Ascending aorta (tissue), 2 donors: ENCODE measurements at regions not wholly inside any gene's neighbourhood (a gene's known extent, or its start where the extent isn't known, plus 50 kb on each side); places are given as distances from the start of the nearest gene placed in this dataset.

ENCODE experiments used
- DNase-seq, 2 donors: peaks; one replicate each; pipeline ENCODE4 v3.0.0-alpha.2; 2019; ENCODE audit warnings: low spot score in 2 of 2
- H3K27ac ChIP-seq, 2 donors: fragments of 200-600 bp; sonication (generic); one replicate each; pipeline ENCODE4 v1.5.1; 2016 to 2017; ENCODE audit warnings: mild to moderate bottlenecking in 1 of 2
- H3K27me3 ChIP-seq: fragments of 200-600 bp; sonication (generic); one replicate; pipeline ENCODE4 v1.5.1; 2017
- H3K36me3 ChIP-seq, 2 donors: fragments of 200-600 bp; sonication (generic); one replicate each; pipeline ENCODE4 v1.5.1; 2016
- H3K4me1 ChIP-seq, 2 donors: fragments of 200-600 bp; sonication (generic); one replicate each; pipeline ENCODE4 v1.5.1; 2016 to 2017; ENCODE audit warnings: mild to moderate bottlenecking in 1 of 2
- H3K4me3 ChIP-seq, 2 donors: fragments of 200-600 bp; sonication (generic); one replicate each; pipeline ENCODE4 v1.5.1; 2016 to 2017; ENCODE audit warnings: mild to moderate bottlenecking in 1 of 2
- H3K9me3 ChIP-seq, 2 donors: fragments of 200-600 bp; sonication (generic); one replicate each; pipeline ENCODE4 v1.5.1; 2016
- intact Hi-C: fragments of 100-400 bp; cut with DNase I; formaldehyde crosslinking; loops from one replicate; pipeline ENCODE4 v1.15.1; 2023
- TF ChIP-seq, protein P1 (sequence below), 3 experiments: fragments of 200-600 bp in 2 of 3; fragments of 450-650 bp in 1 of 3; sonication (generic) in 2 of 3; IDR thresholded peaks; one replicate each; pipeline ENCODE4 v1.5.1; 2016 to 2019; ENCODE audit warnings: antibody characterized with exemption in 3 of 3, mild to moderate bottlenecking in 1 of 3, moderate library complexity in 1 of 3

DNA sequence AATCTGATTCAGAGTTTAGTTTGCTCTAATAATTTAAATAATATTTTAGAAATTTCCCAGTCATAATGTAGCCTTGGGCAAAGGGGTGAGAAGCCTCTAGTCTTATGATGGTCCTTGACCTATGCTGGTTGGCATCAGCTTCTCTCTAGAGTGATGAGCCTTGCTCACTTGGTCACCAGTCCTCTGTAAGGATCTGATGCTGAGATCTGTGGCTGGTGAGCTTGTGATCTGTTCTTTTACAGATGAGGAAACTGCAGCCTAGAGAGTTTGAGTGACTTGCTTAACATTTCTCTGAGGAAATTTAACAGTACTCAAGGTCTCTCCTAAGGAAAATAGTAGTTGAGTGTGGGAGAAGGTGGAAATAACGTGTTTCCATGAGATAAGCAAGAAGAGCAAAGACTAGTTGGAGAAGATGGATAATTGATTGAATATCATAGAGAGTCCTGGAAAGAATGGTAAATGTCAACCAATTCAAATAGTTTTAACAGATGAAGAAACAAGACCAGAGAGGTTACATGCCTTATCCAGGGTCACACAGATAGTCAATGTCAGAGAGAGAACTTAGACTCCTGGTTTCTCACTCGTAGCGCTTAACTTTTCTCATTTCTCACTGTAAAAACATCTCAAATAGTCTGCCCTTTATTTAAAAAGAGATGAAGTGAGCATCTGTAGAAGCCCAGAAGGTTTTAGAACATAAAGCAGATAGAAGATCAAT is 89.7 kb upstream of the ETV6 start:
- intact Hi-C loops, result loop anchor here (10.0 kb wide), 2 partner anchors 775 to 1145 kb away; no protein-coding TSS in a partner anchor
- no peak for DNase-seq
- no peaks in the 10 kb centered on the region for H3K27me3 ChIP-seq
- H3K27ac ChIP-seq, result peak overlapping the region; percentile 22 to 74
- H3K4me1 ChIP-seq, result peaks cover 0 to 18% of the 10 kb centered on the region in 2 donors
- H3K36me3 ChIP-seq, result no peaks in the 10 kb centered on the region
- no peaks in the 10 kb centered on the region for H3K9me3 ChIP-seq
- H3K4me3 ChIP-seq, result no peak overlapping the region
- TF ChIP-seq, protein P1, sequence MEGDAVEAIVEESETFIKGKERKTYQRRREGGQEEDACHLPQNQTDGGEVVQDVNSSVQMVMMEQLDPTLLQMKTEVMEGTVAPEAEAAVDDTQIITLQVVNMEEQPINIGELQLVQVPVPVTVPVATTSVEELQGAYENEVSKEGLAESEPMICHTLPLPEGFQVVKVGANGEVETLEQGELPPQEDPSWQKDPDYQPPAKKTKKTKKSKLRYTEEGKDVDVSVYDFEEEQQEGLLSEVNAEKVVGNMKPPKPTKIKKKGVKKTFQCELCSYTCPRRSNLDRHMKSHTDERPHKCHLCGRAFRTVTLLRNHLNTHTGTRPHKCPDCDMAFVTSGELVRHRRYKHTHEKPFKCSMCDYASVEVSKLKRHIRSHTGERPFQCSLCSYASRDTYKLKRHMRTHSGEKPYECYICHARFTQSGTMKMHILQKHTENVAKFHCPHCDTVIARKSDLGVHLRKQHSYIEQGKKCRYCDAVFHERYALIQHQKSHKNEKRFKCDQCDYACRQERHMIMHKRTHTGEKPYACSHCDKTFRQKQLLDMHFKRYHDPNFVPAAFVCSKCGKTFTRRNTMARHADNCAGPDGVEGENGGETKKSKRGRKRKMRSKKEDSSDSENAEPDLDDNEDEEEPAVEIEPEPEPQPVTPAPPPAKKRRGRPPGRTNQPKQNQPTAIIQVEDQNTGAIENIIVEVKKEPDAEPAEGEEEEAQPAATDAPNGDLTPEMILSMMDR (IDR thresholded peaks at IDR 0.05), result no peak

DNA sequence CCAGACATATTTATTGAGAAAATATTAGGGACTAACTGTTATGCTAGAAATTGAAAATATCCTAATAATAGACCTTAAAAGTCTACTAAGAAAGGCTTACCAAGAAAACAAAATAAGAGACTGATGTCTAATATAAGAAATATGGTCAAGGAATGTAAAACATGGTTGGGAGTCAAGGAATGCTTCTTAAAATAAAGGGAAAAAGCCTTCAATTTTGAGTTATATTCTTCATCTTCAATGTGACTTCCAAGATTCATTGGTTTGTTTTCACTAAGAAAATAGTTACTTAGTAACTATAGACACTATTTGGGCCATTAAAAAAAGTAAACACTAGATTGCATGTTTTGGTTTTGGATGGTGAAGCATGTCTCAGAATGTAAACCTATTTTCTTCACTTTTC is 88.1 kb upstream of the ETV6 start:
- H3K9me3 ChIP-seq, result no peaks in the 10 kb centered on the region
- TF ChIP-seq, protein P1 (IDR thresholded peaks at IDR 0.05), result no peak
- H3K4me3 ChIP-seq, result no peak overlapping the region
- no peak for DNase-seq
- no peaks in the 10 kb centered on the region for H3K27me3 ChIP-seq
- peak overlapping the region; percentile 60 to 74 for H3K27ac ChIP-seq
- intact Hi-C loops, result loop anchor here (1.0 kb wide), 1 partner anchor 62 kb away; no protein-coding TSS in a partner anchor
- H3K4me1 ChIP-seq, result peaks cover 0 to 17% of the 10 kb centered on the region in 2 donors
- no peaks in the 10 kb centered on the region for H3K36me3 ChIP-seq

DNA sequence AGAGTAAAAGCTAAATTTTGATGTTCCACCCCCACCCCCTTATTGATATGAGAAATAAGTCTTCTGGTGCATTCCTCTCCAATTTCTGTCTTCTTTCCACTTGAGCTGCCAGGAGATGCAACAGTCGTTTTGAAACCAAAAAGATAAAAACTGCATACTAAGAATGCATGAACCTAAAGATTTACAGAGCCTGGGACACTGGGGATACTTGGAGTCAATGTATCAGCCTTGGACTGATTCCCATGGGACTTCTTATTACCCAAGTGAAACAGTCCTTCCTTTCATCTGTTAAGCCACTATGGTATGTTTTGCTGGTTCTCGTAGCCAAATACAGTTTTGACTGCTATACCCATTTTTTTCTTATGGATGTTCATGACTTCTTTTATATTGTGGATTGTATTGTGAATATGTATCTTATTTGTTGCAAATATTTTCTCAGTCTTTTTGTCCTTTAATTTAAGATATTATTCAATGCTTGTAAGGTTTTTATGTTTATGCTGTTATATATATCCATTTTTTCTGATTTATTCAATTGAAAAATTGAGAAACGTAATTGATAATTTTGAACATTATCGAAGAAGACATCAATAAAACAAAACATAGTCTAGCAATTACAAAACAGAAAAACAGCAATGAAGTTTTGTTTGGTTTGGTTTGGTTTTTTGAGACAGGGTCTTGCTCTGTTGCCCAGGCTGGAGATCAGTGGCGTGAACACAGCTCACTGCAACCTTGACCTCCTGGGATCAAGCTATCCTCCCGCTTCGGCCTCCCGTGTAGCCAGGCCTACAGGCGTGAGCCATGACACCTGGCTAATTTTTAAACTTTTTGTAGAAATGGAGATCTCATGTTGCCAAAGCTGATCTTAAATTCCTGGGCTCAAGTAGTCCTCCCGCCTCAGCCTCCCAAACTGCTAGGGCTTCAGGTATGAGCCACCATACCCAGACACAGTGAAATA is 85.4 kb upstream of the ETV6 start:
- Histone ChIP-seq H3K4me1 (peaks cover 0 to 14% of the 10 kb centered on the region in 2 donors), H3K9me3 (no peaks in the 10 kb centered on the region), H3K36me3 (no peaks in the 10 kb centered on the region), H3K27me3 (no peaks in the 10 kb centered on the region), H3K27ac (no peak overlapping the region), H3K4me3 (no peak overlapping the region)
- intact Hi-C loops, result no loop called here
- DNase-seq, result no peak
- TF ChIP-seq, protein P1 (IDR thresholded peaks at IDR 0.05), result no peak

DNA sequence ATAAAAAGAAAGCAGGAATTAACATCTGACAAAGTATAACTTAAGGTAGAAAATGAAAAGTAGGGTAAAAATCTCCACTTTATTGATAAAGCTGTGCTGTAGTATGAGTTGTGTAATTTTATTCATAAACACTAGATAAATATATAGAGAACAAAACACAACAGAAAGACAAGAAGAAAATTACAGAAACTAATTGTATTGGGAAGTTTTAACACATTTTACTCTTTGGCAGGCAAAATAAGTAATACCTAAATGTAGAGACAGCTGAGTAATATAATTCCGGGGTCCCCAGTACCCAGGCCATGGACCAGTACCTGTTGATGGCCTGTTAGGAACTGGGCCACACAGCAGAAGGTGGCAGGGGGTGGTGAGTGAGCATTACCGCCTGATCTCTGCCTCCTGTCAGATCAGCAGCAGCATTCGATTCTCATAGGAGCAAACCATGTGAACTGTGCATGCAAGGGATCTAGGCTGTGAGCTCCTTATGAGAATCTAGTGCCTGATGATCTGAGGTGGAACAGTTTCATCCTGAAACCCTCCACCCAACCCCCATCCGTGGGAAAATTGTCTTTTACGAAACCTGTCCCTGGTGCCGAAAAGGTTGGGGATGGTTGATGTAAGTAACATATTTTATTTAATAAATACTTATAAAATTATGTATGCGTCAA is 84.4 kb upstream of the ETV6 start:
- Histone ChIP-seq H3K9me3 (no peaks in the 10 kb centered on the region), H3K4me3 (no peak overlapping the region), H3K36me3 (no peaks in the 10 kb centered on the region), H3K4me1 (peaks cover 0 to 14% of the 10 kb centered on the region in 2 donors), H3K27me3 (no peaks in the 10 kb centered on the region), H3K27ac (no peak overlapping the region)
- intact Hi-C loops, result no loop called here
- TF ChIP-seq, protein P1 (IDR thresholded peaks at IDR 0.05), result no peak
- no peak for DNase-seq

DNA sequence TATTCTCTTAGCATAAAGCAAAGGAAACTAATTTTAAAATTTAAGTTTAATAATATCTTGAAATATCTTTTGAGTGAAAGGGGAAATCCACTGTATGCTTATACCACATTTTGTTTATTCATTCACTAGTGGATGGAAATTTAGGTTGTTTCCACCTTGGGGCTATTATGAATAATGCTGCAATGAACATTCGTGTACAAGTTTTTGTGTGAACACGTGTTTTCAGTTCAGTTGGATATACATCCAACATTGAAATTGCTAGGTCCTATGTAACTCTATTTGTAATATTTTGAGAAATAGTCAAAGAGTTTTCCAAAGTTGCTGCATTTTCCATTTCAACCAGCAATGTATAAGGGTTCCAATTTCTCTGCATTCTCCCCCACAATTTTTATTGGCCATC is 83.7 kb upstream of the ETV6 start:
- DNase-seq, result no peak
- H3K9me3 ChIP-seq, result no peaks in the 10 kb centered on the region
- no peaks in the 10 kb centered on the region for H3K36me3 ChIP-seq
- intact Hi-C loops, result no loop called here
- TF ChIP-seq, protein P1 (IDR thresholded peaks at IDR 0.05), result no peak
- H3K27me3 ChIP-seq, result no peaks in the 10 kb centered on the region
- no peak overlapping the region for H3K27ac ChIP-seq
- no peak overlapping the region for H3K4me3 ChIP-seq
- H3K4me1 ChIP-seq, result peaks cover 0 to 10% of the 10 kb centered on the region in 2 donors
